A673 (cell line): ENCODE measurements at regions not wholly inside any gene's neighbourhood (a gene's known extent, or its start where the extent isn't known, plus 50 kb on each side); places are given as distances from the start of the nearest gene placed in this dataset.

Experiments used
- BruUV-seq: library from RNA; stranded (reverse); fragments of 400-500 nt; replicated peaks from 2 replicates; lab custom pipeline; 2021; lab: Mats Ljungman, UMichigan
- CTCF ChIA-PET: fragments of 300-600 bp; sonication (Branson Sonifier 250); formaldehyde crosslinking; loops from one replicate; lab custom pipeline; 2022; ENCODE audit warnings: antibody characterized with exemption; lab: Charles Lee
- POLR2A ChIA-PET: fragments of 300-600 bp; sonication (Branson Sonifier 250); formaldehyde crosslinking; loops from one replicate; lab custom pipeline; 2022; ENCODE audit warnings: antibody characterized with exemption; ENCODE audit not compliant: low non-redundant PET; lab: Charles Lee
- DNase-seq: peaks from one replicate; pipeline ENCODE4 v3.0.0-alpha.2; 2015; ENCODE audit warnings: low spot score
- H3K27ac ChIP-seq: fragments of 200-600 bp; sonication (generic); 2 replicates; pipeline ENCODE4 v1.5.1; 2016; ENCODE audit warnings: mixed run types, low read depth, mild to moderate bottlenecking, mixed read lengths, antibody characterized with exemption, low read length; ENCODE audit not compliant: poor library complexity, severe bottlenecking
- H3K27me3 ChIP-seq: fragments of 200-600 bp; sonication (generic); replicated peaks from 2 replicates; pipeline ENCODE4 v1.6.1; 2017; ENCODE audit warnings: mixed run types, low read depth, mild to moderate bottlenecking, mixed read lengths, antibody characterized with exemption, low read length; ENCODE audit not compliant: insufficient read depth, poor library complexity
- H3K36me3 ChIP-seq: fragments of 200-600 bp; sonication (generic); 2 replicates; pipeline ENCODE4 v1.6.1; 2016; ENCODE audit warnings: mixed run types, mild to moderate bottlenecking, mixed read lengths, antibody characterized with exemption, low read length; ENCODE audit not compliant: insufficient read depth, poor library complexity, severe bottlenecking
- H3K4me1 ChIP-seq: fragments of 200-600 bp; sonication (generic); 2 replicates; pipeline ENCODE4 v1.6.1; 2017; ENCODE audit warnings: mixed run types, mild to moderate bottlenecking, mixed read lengths, antibody characterized with exemption, low read length; ENCODE audit not compliant: insufficient read depth, poor library complexity, severe bottlenecking
- H3K4me3 ChIP-seq: fragments of 200-600 bp; sonication (generic); 2 replicates; pipeline ENCODE4 v1.5.1; 2016; ENCODE audit warnings: low read depth, mixed run types, mild to moderate bottlenecking, mixed read lengths, low read length; ENCODE audit not compliant: poor library complexity, severe bottlenecking
- H3K9me3 ChIP-seq: fragments of 200-600 bp; sonication (generic); 2 replicates; pipeline ENCODE4 v1.6.1; 2016; ENCODE audit warnings: mixed run types, low read depth, mild to moderate bottlenecking, mixed read lengths, antibody characterized with exemption, low read length; ENCODE audit not compliant: poor library complexity, severe bottlenecking
- EZH2 ChIP-seq: fragments of 200-600 bp; sonication (generic); IDR thresholded peaks from 2 replicates; pipeline ENCODE4 v1.6.1; 2017; ENCODE audit warnings: borderline replicate concordance, low read depth, mild to moderate bottlenecking, mixed read lengths, antibody characterized with exemption, low read length; ENCODE audit not compliant: poor library complexity, severe bottlenecking
- intact Hi-C: fragments of 100-400 bp; cut with micrococcal nuclease; formaldehyde crosslinking; loops from one replicate; pipeline ENCODE4 v1.10.0; 2022; ENCODE audit not compliant: unreplicated experiment
- TF ChIP-seq, protein P1 (sequence below): fragments of 300-800, 200-600 bp; sonication (generic); conservative IDR thresholded peaks from 2 replicates; pipeline ENCODE4 v1.5.1; 2017; ENCODE audit warnings: low read depth, mild to moderate bottlenecking, antibody characterized with exemption, low read length, moderate library complexity, mixed read lengths

GRCh38 chr6:85143676-85144075 is 306.2 kb upstream of the NT5E start:
- Histone ChIP-seq H3K27me3 (peaks cover 2% of the 10 kb centered on the region), H3K4me1 (no peaks in the 10 kb centered on the region), H3K27ac (no peak overlapping the region), H3K9me3 (peaks cover 8% of the 10 kb centered on the region), H3K4me3 (no peak overlapping the region), H3K36me3 (no peaks in the 10 kb centered on the region)
- TF ChIP-seq EZH2 = no peak
- TF ChIP-seq, protein P1, sequence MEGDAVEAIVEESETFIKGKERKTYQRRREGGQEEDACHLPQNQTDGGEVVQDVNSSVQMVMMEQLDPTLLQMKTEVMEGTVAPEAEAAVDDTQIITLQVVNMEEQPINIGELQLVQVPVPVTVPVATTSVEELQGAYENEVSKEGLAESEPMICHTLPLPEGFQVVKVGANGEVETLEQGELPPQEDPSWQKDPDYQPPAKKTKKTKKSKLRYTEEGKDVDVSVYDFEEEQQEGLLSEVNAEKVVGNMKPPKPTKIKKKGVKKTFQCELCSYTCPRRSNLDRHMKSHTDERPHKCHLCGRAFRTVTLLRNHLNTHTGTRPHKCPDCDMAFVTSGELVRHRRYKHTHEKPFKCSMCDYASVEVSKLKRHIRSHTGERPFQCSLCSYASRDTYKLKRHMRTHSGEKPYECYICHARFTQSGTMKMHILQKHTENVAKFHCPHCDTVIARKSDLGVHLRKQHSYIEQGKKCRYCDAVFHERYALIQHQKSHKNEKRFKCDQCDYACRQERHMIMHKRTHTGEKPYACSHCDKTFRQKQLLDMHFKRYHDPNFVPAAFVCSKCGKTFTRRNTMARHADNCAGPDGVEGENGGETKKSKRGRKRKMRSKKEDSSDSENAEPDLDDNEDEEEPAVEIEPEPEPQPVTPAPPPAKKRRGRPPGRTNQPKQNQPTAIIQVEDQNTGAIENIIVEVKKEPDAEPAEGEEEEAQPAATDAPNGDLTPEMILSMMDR = no peak
- no TSS peak for BruUV-seq
- intact Hi-C loops = no loop called here
- ChIA-PET CTCF (no interaction called here), POLR2A (no interaction called here)
- no peak for DNase-seq

GRCh38 chr6:85137865-85138264 is 312.0 kb upstream of the NT5E start:
- intact Hi-C loops = no loop called here

GRCh38 chr6:85136310-85136709 is 313.6 kb upstream of the NT5E start:
- intact Hi-C loops = no loop called here
- BruUV-seq = no TSS peak
- POLR2A ChIA-PET = no interaction called here

More at GRCh38 chr6:85137865-85138264, 312.0 kb upstream of the NT5E start:
- POLR2A ChIA-PET = no interaction called here
- no peaks in the 10 kb centered on the region for H3K36me3 ChIP-seq
- TF ChIP-seq EZH2 = no peak
- TF ChIP-seq, protein P1 = no peak
- no peaks in the 10 kb centered on the region for H3K9me3 ChIP-seq
- H3K27me3 ChIP-seq = peaks cover 2% of the 10 kb centered on the region
- H3K27ac ChIP-seq = no peak overlapping the region
- H3K4me1 ChIP-seq = no peaks in the 10 kb centered on the region
- CTCF ChIA-PET = no interaction called here
- DNase-seq = no peak
- H3K4me3 ChIP-seq = no peak overlapping the region
- no TSS peak for BruUV-seq

More at GRCh38 chr6:85136310-85136709, 313.6 kb upstream of the NT5E start:
- DNase-seq = no peak
- H3K36me3 ChIP-seq = no peaks in the 10 kb centered on the region
- H3K27me3 ChIP-seq = peaks cover 2% of the 10 kb centered on the region
- TF ChIP-seq, protein P1 = no peak
- TF ChIP-seq EZH2 = no peak
- CTCF ChIA-PET = no interaction called here
- no peaks in the 10 kb centered on the region for H3K4me1 ChIP-seq
- H3K4me3 ChIP-seq = no peak overlapping the region
- no peak overlapping the region for H3K27ac ChIP-seq
- H3K9me3 ChIP-seq = no peaks in the 10 kb centered on the region
